Caco-2 (cell line): ENCODE measurements at regions not wholly inside any gene's neighbourhood (a gene's known extent, or its start where the extent isn't known, plus 50 kb on each side); places are given as distances from the start of the nearest gene placed in this dataset.

Source experiments
- BruUV-seq: library from RNA; stranded (reverse); fragments of 400-500 nt; replicated peaks from 2 replicates; lab custom pipeline; 2021; lab: Mats Ljungman, UMichigan
- CTCF ChIA-PET: fragments of 300-600 bp; sonication (Branson Sonifier 250); formaldehyde crosslinking; loops from one replicate; lab custom pipeline; 2022; ENCODE audit warnings: antibody characterized with exemption; lab: Charles Lee
- POLR2A ChIA-PET: fragments of 300-600 bp; sonication (Branson Sonifier 250); formaldehyde crosslinking; loops from one replicate; lab custom pipeline; 2022; ENCODE audit warnings: antibody characterized with exemption; lab: Charles Lee
- DNase-seq, 2 experiments: peaks; one replicate each; pipeline versions ENCODE4 v3.0.0 to v3.0.0-alpha.2; 2020 to 2022
- H3K27me3 ChIP-seq: replicated peaks from 2 replicates; pipeline ENCODE4 v1.6.0; 2011; ENCODE audit warnings: low read length; ENCODE audit not compliant: control insufficient read depth, insufficient read depth
- H3K36me3 ChIP-seq: 2 replicates; pipeline ENCODE4 v1.5.1; 2011; ENCODE audit warnings: low read length; ENCODE audit not compliant: control insufficient read depth, insufficient read depth
- H3K4me1 ChIP-seq: fragments of 250-450 bp; sonication (Bioruptor Pico); 2 replicates; pipeline ENCODE4 v1.5.1; 2020; ENCODE audit warnings: mild to moderate bottlenecking
- H3K4me3 ChIP-seq: 2 replicates; pipeline ENCODE4 v1.5.1; 2011; ENCODE audit warnings: low read depth, mild to moderate bottlenecking, control low read depth, low read length
- H3K9me3 ChIP-seq: fragments of 250-450 bp; sonication (Bioruptor Pico); 2 replicates; pipeline ENCODE4 v1.5.1; 2020; ENCODE audit warnings: mild to moderate bottlenecking, moderate library complexity
- H3K27ac Mint-ChIP-seq: one replicate; pipeline ENCODE4 v1.8.0; 2022; ENCODE audit warnings: mixed read lengths; ENCODE audit not compliant: unreplicated experiment
- H3K27me3 Mint-ChIP-seq: one replicate; pipeline ENCODE4 v1.8.0; 2022; ENCODE audit warnings: mixed read lengths; ENCODE audit not compliant: insufficient read depth, unreplicated experiment
- H3K36me3 Mint-ChIP-seq: one replicate; pipeline ENCODE4 v1.8.0; 2022; ENCODE audit warnings: mild to moderate bottlenecking, mixed read lengths; ENCODE audit not compliant: insufficient read depth, unreplicated experiment
- H3K4me1 Mint-ChIP-seq: one replicate; pipeline ENCODE4 v1.8.0; 2022; ENCODE audit warnings: low read depth, mixed read lengths; ENCODE audit not compliant: unreplicated experiment
- H3K4me3 Mint-ChIP-seq: one replicate; pipeline ENCODE4 v1.8.0; 2022; ENCODE audit warnings: mild to moderate bottlenecking, moderate library complexity, mixed read lengths; ENCODE audit not compliant: unreplicated experiment
- H3K9me3 Mint-ChIP-seq: one replicate; pipeline ENCODE4 v1.8.0; 2022; ENCODE audit warnings: mixed read lengths; ENCODE audit not compliant: unreplicated experiment
- CTCF ChIP-seq, 2 experiments: fragments of 200-600 bp in 1 of 2; IDR thresholded peaks; 1 replicate in 1 of 2; 2 replicates in 1 of 2; pipeline versions ENCODE4 v1.5.1 to v1.8.0; 2011 to 2022; ENCODE audit warnings: antibody characterized with exemption in 1 of 2, control low read depth in 1 of 2, inconsistent platforms in 1 of 2, low read depth in 1 of 2, low read length in 1 of 2, mild to moderate bottlenecking in 1 of 2, moderate library complexity in 1 of 2; ENCODE audit not compliant: insufficient read depth in 1 of 2, severe bottlenecking in 1 of 2, unreplicated experiment in 1 of 2
- intact Hi-C: fragments of 100-400 bp; cut with micrococcal nuclease; formaldehyde crosslinking; loops from one replicate; pipeline ENCODE4 v1.10.0; 2022; ENCODE audit not compliant: unreplicated experiment

GRCh38 chr6:130754786-130755367, 72.3 kb upstream of the SMLR1 start:
- H3K9me3 Mint-ChIP-seq = peaks cover 13% of the 10 kb centered on the region
- no peaks in the 10 kb centered on the region for H3K4me1 ChIP-seq
- no peaks in the 10 kb centered on the region for H3K36me3 ChIP-seq
- no TSS peak for BruUV-seq
- no peak overlapping the region for H3K4me3 Mint-ChIP-seq
- no peaks in the 10 kb centered on the region for H3K4me1 Mint-ChIP-seq
- DNase-seq = no peak
- no peak overlapping the region for H3K27ac Mint-ChIP-seq
- no peak for TF ChIP-seq CTCF (IDR thresholded peaks at IDR 0.05; ENCODE audit: insufficient read depth in 1 of 2, low read depth in 1 of 2, low read length in 1 of 2, severe bottlenecking in 1 of 2, unreplicated experiment in 1 of 2)
- no peaks in the 10 kb centered on the region for H3K36me3 Mint-ChIP-seq
- intact Hi-C loops = no loop called here
- no peaks in the 10 kb centered on the region for H3K9me3 ChIP-seq
- H3K27me3 Mint-ChIP-seq = peaks cover 2% of the 10 kb centered on the region
- H3K4me3 ChIP-seq = no peak overlapping the region
- no peaks in the 10 kb centered on the region for H3K27me3 ChIP-seq
- POLR2A ChIA-PET = no interaction called here
- CTCF ChIA-PET = no interaction called here

GRCh38 chr6:130755368-130756034, 71.7 kb upstream of the SMLR1 start:
- BruUV-seq = no TSS peak

GRCh38 chr6:130756824-130757223, 70.4 kb upstream of the SMLR1 start:
- Mint-ChIP-seq H3K4me1 (no peaks in the 10 kb centered on the region), H3K27me3 (no peaks in the 10 kb centered on the region), H3K4me3 (no peak overlapping the region), H3K36me3 (no peaks in the 10 kb centered on the region), H3K27ac (no peak overlapping the region), H3K9me3 (peaks cover 12% of the 10 kb centered on the region)
- no peak overlapping the region for H3K4me3 ChIP-seq
- ChIA-PET CTCF (no interaction called here), POLR2A (no interaction called here)
- intact Hi-C loops = no loop called here
- no TSS peak for BruUV-seq
- no peak for DNase-seq
- H3K4me1 ChIP-seq = no peaks in the 10 kb centered on the region
- H3K36me3 ChIP-seq = no peaks in the 10 kb centered on the region
- TF ChIP-seq CTCF (IDR thresholded peaks at IDR 0.05; ENCODE audit: insufficient read depth in 1 of 2, low read depth in 1 of 2, low read length in 1 of 2, severe bottlenecking in 1 of 2, unreplicated experiment in 1 of 2) = no peak
- H3K27me3 ChIP-seq = no peaks in the 10 kb centered on the region
- H3K9me3 ChIP-seq = no peaks in the 10 kb centered on the region

More at GRCh38 chr6:130755368-130756034, 71.7 kb upstream of the SMLR1 start:
- H3K9me3 ChIP-seq = no peaks in the 10 kb centered on the region
- no peak for DNase-seq
- intact Hi-C loops = no loop called here
- Mint-ChIP-seq H3K9me3 (peaks cover 18% of the 10 kb centered on the region), H3K27ac (no peak overlapping the region), H3K27me3 (peaks cover 2% of the 10 kb centered on the region), H3K36me3 (no peaks in the 10 kb centered on the region), H3K4me1 (no peaks in the 10 kb centered on the region), H3K4me3 (no peak overlapping the region)
- ChIA-PET CTCF (no interaction called here), POLR2A (no interaction called here)
- no peak overlapping the region for H3K4me3 ChIP-seq
- H3K4me1 ChIP-seq = no peaks in the 10 kb centered on the region
- H3K27me3 ChIP-seq = no peaks in the 10 kb centered on the region
- TF ChIP-seq CTCF (IDR thresholded peaks at IDR 0.05; ENCODE audit: insufficient read depth in 1 of 2, low read depth in 1 of 2, low read length in 1 of 2, severe bottlenecking in 1 of 2, unreplicated experiment in 1 of 2) = no peak
- no peaks in the 10 kb centered on the region for H3K36me3 ChIP-seq
